ENCODE measurements at regions not wholly inside any gene's neighbourhood (a gene's known extent, or its start where the extent isn't known, plus 50 kb on each side); places are given as distances from the start of the nearest gene placed in this dataset.
A peak's percentile ranks its signal among the peaks of the same experiment; 100 is the strongest.
"Not testable (repeated sequence)": the region's sequence is repeated elsewhere in the genome, so short reads cannot be mapped to it uniquely, and the experiment has no call there.

GRCh38 chrX:1841746-1842145 is 226.9 kb downstream of the ASMT start:
- FAIRE-seq (no peak), DNase-seq (ENCODE audit: insufficient read length, low spot score) (no peak)

DNA sequence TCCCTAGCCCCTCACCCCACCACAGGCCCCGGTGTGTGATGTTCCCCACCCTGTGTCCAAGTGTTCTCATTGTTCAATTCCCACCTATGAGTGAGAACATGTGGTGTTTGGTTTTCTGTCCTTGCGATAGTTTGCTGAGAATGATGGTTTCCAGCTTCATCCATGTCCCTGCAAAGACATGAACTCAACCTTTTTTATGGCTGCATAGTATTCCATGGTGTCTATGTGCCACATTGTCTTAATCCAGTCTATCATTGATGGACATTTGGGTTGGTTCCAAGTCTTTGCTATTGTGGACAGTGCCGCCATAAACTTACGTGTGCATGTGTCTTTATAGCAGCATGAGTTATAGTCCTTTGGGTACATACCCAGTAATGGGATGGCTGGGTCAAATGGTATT is 232.1 kb downstream of the ASMT start:
- not testable (repeated sequence) for DNase-seq (ENCODE audit: insufficient read length, low spot score); FAIRE-seq

- not testable (repeated sequence) for FAIRE-seq; DNase-seq (ENCODE audit: insufficient read length, low spot score)
Observed at GRCh38 chrX:1847790-1848189, 232.9 kb downstream of the ASMT start.

GRCh38 chrX:1851527-1851926 is 236.7 kb downstream of the ASMT start:
- no peak for DNase-seq (ENCODE audit: insufficient read length, low spot score)
- FAIRE-seq = no peak

GRCh38 chrX:1852082-1852481 is 237.2 kb downstream of the ASMT start:
- FAIRE-seq = no peak
- no peak for DNase-seq (ENCODE audit: insufficient read length, low spot score)

DNA sequence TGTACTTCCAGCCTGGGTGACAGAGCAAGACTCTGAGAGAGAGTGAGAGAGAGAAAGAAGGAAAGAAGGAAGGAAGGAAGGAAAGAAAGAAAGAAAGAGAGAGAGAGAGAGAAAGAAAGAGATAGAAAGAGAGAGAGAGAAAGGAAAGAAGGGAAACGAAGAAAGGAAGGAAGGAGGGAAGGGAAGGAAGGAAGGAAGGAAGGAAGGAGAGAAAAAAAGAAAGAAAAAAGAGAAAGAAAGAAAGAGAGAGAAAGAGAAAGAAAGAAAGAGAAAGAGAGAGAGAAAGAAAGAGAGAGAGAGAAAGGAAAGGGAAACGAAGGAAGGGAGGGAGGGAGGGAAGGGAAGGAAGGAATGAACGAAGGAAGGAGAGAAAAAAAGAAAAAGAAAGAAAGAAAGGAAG is 238.6 kb downstream of the ASMT start:
- DNase-seq (ENCODE audit: insufficient read length, low spot score) = no peak
- no peak for FAIRE-seq

DNA sequence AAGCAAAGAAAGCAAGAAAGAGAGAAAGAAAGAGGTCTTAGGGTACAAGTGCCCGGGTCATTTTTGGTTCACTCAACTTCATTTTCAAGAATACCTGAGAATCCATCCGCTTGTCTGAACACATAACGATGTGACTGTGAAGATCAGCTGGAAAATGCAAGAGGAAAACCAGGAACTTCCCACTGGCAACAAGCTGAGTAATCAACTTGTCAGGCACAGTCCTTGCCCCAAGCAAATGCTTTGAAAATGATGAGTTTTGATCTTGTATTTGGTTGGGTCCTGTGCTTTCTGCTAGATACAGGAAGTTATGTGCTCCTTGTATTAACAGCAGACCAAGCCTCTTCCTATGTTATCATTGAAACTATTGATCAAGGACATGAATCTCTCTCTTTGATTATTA is 239.1 kb downstream of the ASMT start:
- FAIRE-seq (no peak), DNase-seq (ENCODE audit: insufficient read length, low spot score) (no peak)

- not testable (repeated sequence) for DNase-seq (ENCODE audit: insufficient read length, low spot score); FAIRE-seq
Observed at GRCh38 chrX:1854861-1855260, 240.0 kb downstream of the ASMT start.

- not testable (repeated sequence) for FAIRE-seq
Observed at GRCh38 chrX:1859266-1859665, 244.4 kb downstream of the ASMT start.

DNA sequence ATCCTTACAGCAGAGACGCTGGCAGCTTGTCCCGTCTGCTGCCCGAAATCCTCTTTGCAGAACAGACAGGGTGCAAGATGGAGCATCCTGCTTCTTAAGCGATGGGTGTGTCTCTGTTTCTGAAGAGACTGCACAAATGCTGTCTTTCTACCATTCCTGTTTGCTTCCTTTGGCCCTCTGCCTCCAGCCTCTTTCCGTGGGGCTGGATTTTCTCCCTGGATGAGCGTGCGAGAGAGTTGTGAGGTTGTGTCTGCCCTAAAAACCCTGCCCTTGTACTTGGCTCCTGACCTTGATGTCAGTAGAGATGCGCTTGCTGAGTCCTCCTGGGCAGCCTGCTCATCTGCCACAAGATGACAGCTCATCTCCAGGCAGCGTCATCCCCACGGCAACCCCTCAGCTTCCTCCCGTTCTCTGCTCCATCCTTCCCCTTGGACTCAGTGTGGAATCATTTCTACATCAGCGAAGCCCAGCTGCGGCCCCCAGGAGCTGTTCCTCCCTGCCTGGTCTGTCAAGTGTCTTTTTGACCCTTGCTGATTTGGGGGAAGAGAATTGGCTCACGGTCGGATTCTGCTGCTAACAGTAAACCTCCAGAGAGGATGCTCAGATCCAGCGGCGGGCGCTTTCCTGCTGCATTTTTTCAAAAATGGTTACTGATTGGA is 246.2 kb downstream of the ASMT start:
- DNase-seq (ENCODE audit: insufficient read length, low spot score) = no peak
- FAIRE-seq = no peak

More at GRCh38 chrX:1859266-1859665, 244.4 kb downstream of the ASMT start:
- DNase-seq (ENCODE audit: insufficient read length, low spot score) = not testable (repeated sequence)

DNA sequence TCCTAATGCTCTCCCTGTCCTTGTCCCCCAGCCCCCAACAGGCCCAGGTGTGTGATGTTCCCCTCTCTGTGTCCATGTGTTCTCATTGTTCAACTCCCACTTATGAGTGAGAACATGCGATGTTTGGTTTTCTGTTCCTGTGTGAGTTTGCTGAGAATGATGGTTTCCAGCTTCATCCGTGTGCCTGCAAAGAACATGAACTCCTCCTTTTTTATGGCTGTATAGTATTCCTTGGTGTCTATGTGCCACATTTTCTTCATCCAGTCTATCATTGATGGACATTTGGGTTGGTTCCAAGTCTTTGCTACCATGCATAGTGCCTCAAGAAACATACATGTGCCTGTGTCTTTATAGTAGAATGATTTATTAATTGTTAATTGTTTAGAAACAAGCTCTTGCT is 249.1 kb downstream of the ASMT start:
- not testable (repeated sequence) for FAIRE-seq; DNase-seq (ENCODE audit: insufficient read length, low spot score)

DNA sequence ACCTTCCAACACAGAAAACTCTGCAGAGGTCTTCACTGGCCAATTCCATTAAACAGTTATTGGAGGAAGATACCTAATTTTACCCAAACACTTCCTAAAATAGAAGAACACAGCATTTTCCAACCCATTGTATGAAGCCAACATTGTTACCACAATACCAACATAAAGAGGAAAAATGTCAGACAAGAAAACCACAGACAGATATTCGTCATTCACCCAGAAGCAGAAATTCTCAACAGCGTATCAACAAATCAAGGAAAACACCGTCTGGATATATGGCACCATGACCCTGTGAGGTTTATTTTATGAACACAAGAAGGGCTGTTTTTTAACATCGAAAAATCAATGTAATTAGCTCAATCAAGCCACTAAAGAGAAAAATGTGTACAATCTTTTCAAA is 255.6 kb downstream of the ASMT start:
- no peak for FAIRE-seq
- DNase-seq (ENCODE audit: insufficient read length, low spot score) = no peak

- no peak for FAIRE-seq
Observed at GRCh38 chrX:1871887-1872286, 257.0 kb downstream of the ASMT start.

DNA sequence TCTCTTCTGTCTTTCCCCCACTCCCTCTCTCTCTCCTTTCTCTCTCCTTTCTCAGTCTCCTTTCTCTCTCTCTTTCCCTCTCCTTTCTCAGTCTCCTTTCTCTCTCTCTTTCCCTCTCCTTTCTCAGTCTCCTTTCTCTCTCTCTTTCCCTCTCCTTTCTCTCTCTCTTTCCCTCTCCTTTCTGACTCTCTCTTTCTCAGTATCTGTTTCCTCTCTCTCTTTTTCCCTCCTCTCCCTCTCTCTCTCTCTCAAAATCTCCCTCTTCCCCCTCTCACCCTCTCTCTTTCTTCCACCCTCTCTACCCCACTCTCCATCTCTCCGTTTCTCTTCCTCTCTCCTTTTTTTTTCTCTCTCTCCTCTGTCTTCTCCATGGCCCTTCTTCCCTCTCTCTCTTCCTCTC is 258.8 kb downstream of the ASMT start:
- DNase-seq (ENCODE audit: insufficient read length, low spot score) (no peak), FAIRE-seq (no peak)

More at GRCh38 chrX:1871887-1872286, 257.0 kb downstream of the ASMT start:
- DNase-seq (ENCODE audit: insufficient read length, low spot score) = no peak

DNA sequence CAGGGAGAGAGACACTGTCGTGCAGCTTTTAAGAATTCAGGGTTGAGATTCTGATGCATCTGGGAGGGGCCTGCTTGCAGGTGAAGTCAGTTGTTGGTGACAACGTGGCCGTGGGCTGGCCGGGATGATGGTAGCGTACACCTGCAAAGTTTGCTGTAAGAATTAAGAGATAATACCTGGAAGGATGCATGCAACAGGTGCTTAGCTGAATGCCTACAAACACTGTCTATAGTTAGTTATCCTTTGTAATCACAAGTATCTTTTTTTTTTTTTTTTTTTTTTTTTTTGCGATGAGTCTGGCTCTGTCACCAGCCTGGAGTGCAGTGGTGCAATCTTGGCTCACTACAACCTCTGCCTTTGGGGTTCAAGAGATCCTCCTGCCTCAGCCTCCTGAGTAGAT is 259.6 kb downstream of the ASMT start:
- FAIRE-seq (no peak), DNase-seq (ENCODE audit: insufficient read length, low spot score) (no peak)

GRCh38 chrX:1874899-1875298 is 260.0 kb downstream of the ASMT start:
- FAIRE-seq (no peak), DNase-seq (ENCODE audit: insufficient read length, low spot score) (no peak)

DNA sequence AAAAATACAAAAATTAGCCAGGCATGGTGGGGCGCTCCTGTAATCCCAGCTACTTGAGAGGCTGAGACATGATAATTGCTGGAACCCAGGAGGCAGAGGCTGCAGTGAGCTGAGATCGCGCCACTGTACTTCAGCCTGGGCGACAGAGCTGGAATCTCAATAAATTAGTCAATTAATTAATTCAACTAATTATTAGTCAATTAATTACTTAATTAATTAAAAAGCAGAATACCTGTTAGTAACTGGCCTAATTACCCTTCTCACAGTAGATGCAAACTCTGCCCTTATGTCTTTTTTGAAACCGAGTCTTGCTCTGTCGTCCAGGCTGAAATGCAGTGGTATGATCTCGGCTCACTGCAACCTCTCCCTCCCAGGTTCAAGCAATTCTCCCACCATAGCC is 261.2 kb downstream of the ASMT start:
- DNase-seq (ENCODE audit: insufficient read length, low spot score) = no peak
- no peak for FAIRE-seq

GRCh38 chrX:1877780-1878179 is 262.9 kb downstream of the ASMT start:
- FAIRE-seq (no peak), DNase-seq (ENCODE audit: insufficient read length, low spot score) (no peak)

DNA sequence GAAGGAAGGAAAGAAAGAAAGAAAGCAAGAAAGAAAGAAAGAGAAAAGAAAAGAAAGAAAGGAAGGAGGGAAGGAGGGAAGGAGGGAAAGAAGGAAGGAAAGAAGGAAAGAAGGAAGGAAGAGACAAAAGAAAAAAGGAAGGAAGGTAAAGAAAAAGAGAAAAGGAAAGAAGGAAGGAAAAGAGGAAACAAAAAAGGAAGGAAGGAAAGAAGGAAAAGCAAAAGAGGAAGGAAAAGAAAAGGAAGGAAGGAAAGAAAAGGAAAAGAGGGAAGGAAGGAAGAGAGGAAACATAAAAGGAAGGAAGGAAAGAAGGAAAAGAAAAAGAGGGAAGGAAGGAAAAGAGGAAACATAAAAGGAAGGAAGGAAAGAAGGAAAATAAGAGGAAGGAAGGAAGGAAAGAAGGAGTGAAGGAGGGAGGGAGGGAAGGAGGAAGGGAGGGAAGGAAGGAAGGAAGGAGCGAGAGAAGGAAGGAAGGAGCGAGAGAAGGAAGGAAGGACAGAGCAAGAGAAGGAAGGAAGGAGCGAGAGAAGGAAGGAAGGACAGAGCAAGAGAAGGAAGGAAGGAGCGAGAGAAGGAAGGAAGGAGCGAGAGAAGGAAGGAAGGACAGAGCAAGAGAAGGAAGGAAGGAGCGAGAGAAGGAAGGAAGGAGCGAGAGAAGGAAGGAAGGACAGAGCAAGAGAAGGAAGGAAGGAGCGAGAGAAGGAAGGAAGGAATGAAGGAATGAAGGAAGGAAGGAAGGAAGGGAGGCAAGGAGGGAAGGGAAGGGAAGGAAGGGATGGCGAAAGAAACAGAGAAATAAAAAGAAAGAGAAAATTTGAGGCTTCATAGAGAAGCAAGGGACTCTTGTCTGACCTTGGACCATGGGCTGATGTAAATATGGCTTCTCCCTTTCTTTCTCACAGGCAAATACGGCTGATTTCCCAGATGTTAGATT is 266.3 kb downstream of the ASMT start:
- not testable (repeated sequence) for FAIRE-seq; DNase-seq (ENCODE audit: insufficient read length, low spot score)

GRCh38 chrX:1883772-1884171 is 268.9 kb downstream of the ASMT start:
- DNase-seq (ENCODE audit: insufficient read length, low spot score) = peak; percentile 52
- no peak for FAIRE-seq

GRCh38 chrX:1884446-1884845 is 269.6 kb downstream of the ASMT start:
- no peak for FAIRE-seq
- DNase-seq (ENCODE audit: insufficient read length, low spot score) = no peak

- FAIRE-seq = no peak
Observed at GRCh38 chrX:1885116-1885515, 270.3 kb downstream of the ASMT start.

More at GRCh38 chrX:1885116-1885515, 270.3 kb downstream of the ASMT start:
- no peak for DNase-seq (ENCODE audit: insufficient read length, low spot score)
